GM18511 (cell line): ENCODE measurements at regions not wholly inside any gene's neighbourhood (a gene's known extent, or its start where the extent isn't known, plus 50 kb on each side); places are given as distances from the start of the nearest gene placed in this dataset.
"Not testable (repeated sequence)": the region's sequence is repeated elsewhere in the genome, so short reads cannot be mapped to it uniquely, and the experiment has no call there.

ENCODE experiments used
- ATAC-seq: cut with Tn5 transposase; IDR thresholded peaks from one replicate; pipeline ENCODE4 v1.9.1; 2021; ENCODE audit warnings: mild to moderate bottlenecking, moderate library complexity; ENCODE audit not compliant: unreplicated experiment

GRCh38 chr2:166647935-166648334 lies 153.9 kb upstream of the SCN7A start:
- no peak for ATAC-seq

GRCh38 chr2:166643980-166644379 lies 149.9 kb upstream of the SCN7A start:
- ATAC-seq = no peak

GRCh38 chr2:166641516-166641915 lies 147.5 kb upstream of the SCN7A start:
- not testable (repeated sequence) for ATAC-seq

- no peak for ATAC-seq
These were observed 143.0 kb upstream of the SCN7A start for GRCh38 chr2:166637051-166637450.

GRCh38 chr2:166634706-166635105 lies 140.7 kb upstream of the SCN7A start:
- ATAC-seq = no peak

GRCh38 chr2:166632616-166633015 lies 138.6 kb upstream of the SCN7A start:
- no peak for ATAC-seq

- ATAC-seq = peak; percentile 9
These were observed 134.6 kb upstream of the SCN7A start for GRCh38 chr2:166628478-166629136.

GRCh38 chr2:166627893-166628292 lies 133.8 kb upstream of the SCN7A start:
- peak; percentile 45 for ATAC-seq

- no peak for ATAC-seq
These were observed 131.6 kb upstream of the SCN7A start for GRCh38 chr2:166625670-166626069.

GRCh38 chr2:166614503-166614902 lies 120.5 kb upstream of the SCN7A start:
- ATAC-seq = no peak

- no peak for ATAC-seq
These were observed 120.0 kb upstream of the SCN7A start for GRCh38 chr2:166614029-166614428.

- ATAC-seq = no peak
These were observed 119.2 kb upstream of the SCN7A start for GRCh38 chr2:166613226-166613625.

- no peak for ATAC-seq
These were observed 118.2 kb upstream of the SCN7A start for GRCh38 chr2:166612214-166612613.

- ATAC-seq = no peak
These were observed 116.9 kb upstream of the SCN7A start for GRCh38 chr2:166610913-166611305.

- ATAC-seq = no peak
These were observed 116.3 kb upstream of the SCN7A start for GRCh38 chr2:166610180-166610912.

- ATAC-seq = no peak
These were observed 115.3 kb upstream of the SCN7A start for GRCh38 chr2:166609183-166609959.

GRCh38 chr2:166607880-166608279 lies 113.8 kb upstream of the SCN7A start:
- ATAC-seq = no peak

- ATAC-seq = no peak
These were observed 99.4 kb upstream of the SCN7A start for GRCh38 chr2:166593403-166593802.

GRCh38 chr2:166592750-166593149 lies 98.7 kb upstream of the SCN7A start:
- ATAC-seq = no peak

GRCh38 chr2:166591226-166591625 lies 97.2 kb upstream of the SCN7A start:
- no peak for ATAC-seq

GRCh38 chr2:166573391-166573790 lies 79.3 kb upstream of the SCN7A start:
- no peak for ATAC-seq

- ATAC-seq = no peak
These were observed 78.9 kb upstream of the SCN7A start for GRCh38 chr2:166572937-166573336.
